ENCODE measurements at regions not wholly inside any gene's neighbourhood (a gene's known extent, or its start where the extent isn't known, plus 50 kb on each side); places are given as distances from the start of the nearest gene placed in this dataset.

GRCh38 chr2:8608411-8608954, 73.4 kb upstream of the ID2 start:
- TF ChIP-seq CTCF (IDR thresholded peaks at IDR 0.05), result no peak
- no peak for TF ChIP-seq EZH2phosphoT487 (IDR thresholded peaks at IDR 0.05)
- no peak for TF ChIP-seq EZH2 (IDR thresholded peaks at IDR 0.05)
